ENCODE measurements at regions not wholly inside any gene's neighbourhood (a gene's known extent, or its start where the extent isn't known, plus 50 kb on each side); places are given as distances from the start of the nearest gene placed in this dataset.
"Not testable (repeated sequence)": the region's sequence is repeated elsewhere in the genome, so short reads cannot be mapped to it uniquely, and the experiment has no call there.

GRCh38 chr5:39753747-39754146, 329.0 kb upstream of the DAB2 start:
- DNase-seq (ENCODE audit: low spot score), result not testable (repeated sequence)

GRCh38 chr5:39750661-39751060, 325.9 kb upstream of the DAB2 start:
- DNase-seq (ENCODE audit: low spot score), result no peak

DNA sequence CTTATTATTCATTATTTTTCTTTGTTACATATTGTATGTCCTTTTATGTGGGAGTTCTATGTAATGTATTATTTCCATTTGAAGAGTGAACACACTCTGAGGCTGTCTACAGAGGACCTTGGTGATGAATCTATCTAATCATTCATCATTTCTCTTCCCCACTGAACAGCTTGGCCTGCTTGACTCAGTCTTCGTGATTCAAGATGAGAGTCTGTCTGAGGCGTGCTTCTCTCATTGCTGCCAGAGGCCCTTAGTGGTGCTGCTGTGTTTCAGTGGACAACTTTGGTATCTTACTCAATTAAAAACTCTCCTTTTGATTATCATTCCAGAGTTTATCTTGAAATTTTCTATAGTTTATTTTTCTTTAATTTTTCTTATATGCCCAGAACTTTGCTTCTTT, 318.1 kb upstream of the DAB2 start:
- no peak for DNase-seq (ENCODE audit: low spot score)

DNA sequence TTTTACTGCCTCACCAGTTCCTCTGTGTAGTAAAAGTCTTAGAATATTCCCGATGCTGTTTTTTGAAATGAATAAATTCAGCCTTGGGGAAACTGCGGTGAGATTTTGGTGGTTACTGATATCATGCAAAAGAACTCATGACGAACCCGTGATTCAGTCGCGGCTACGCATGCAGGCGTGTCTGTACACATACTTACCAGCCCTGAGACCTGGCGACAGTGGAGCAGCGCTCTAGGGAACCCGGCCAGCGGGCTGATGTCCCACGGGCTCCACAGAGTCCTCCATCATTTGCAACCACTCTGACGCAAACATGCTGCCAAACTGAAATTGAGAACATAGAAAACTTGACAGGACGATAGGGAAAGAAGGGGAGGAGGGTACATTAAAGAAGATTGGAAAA, 315.6 kb upstream of the DAB2 start:
- no peak for DNase-seq (ENCODE audit: low spot score)

DNA sequence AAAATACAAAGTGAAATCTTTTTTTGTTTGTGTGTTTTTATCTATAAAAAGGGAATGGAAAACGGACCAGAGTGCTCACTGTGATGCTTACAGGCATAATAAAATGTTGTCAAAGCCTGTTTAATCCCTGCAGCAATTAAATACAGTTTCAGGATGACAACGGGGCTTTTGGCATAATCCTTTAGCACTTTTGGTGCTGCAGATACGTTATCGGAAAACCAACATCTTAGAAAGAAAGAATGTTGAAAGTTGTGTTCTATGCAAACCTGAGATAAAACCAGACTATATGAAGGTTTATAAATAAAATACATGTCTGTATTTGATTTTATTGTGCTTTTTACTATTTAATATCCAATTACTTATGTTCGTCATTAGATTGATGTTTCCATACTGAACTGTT, 307.4 kb upstream of the DAB2 start:
- no peak for DNase-seq (ENCODE audit: low spot score)

GRCh38 chr5:39730699-39731098, 305.9 kb upstream of the DAB2 start:
- no peak for DNase-seq (ENCODE audit: low spot score)

GRCh38 chr5:39730006-39730405, 305.2 kb upstream of the DAB2 start:
- no peak for DNase-seq (ENCODE audit: low spot score)

DNA sequence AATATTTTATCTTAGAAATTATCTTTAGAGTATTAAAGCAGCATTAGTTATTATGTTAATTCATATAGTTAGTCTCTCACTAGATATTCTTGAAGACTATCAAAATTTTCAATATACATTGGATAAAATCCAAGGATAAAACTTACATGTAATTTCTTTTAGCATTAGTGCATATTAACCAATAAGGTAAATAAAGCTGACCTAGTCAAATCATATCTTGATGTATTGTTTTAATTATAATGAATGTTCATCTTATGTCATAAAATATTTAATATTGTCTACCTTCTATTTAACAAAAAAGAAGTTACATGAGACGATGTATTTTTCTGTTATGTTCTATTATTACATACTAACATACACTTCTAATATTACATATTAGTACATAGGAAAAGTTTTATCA, 301.7 kb upstream of the DAB2 start:
- DNase-seq (ENCODE audit: low spot score), result no peak

DNA sequence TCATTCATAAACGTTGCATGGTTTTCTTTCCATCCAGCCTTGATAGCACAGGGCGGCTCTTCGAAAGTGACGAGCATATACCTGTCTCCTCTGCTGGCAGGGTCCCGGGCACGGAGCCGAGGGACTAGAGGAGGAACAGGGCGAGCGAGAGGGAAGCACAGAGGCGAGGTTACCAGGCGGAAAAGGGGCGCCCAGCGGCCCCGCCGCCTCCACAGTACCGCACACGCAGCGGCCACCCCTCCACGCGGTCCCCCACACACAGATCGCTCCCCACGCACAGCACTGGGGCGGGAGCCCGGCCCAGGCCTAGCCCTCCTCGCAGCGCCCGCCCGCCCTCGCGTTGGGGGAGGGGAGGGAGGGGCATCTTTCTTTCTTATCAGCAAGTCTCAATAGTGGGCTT, 296.6 kb upstream of the DAB2 start:
- no peak for DNase-seq (ENCODE audit: low spot score)

DNA sequence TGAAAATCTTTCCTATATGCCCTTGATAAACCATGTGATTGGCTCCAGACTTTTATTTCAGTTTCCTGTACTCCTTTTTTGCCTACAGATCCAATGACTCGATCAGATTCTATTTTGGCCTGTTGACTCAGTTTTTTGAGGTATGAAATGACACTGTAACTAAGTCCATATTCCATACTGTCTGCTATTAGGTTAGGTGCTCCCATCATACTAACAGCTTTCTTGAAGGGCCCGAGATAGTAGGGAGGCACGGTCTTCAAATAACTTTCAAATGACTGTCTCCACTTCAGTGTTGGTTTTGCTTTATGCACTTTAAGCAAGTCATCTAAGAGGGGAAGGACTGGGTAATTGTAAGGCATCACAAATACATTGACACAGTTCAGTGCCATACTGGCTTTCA, 295.4 kb upstream of the DAB2 start:
- no peak for DNase-seq (ENCODE audit: low spot score)

GRCh38 chr5:39717176-39717897, 292.6 kb upstream of the DAB2 start:
- DNase-seq (ENCODE audit: low spot score), result no peak

DNA sequence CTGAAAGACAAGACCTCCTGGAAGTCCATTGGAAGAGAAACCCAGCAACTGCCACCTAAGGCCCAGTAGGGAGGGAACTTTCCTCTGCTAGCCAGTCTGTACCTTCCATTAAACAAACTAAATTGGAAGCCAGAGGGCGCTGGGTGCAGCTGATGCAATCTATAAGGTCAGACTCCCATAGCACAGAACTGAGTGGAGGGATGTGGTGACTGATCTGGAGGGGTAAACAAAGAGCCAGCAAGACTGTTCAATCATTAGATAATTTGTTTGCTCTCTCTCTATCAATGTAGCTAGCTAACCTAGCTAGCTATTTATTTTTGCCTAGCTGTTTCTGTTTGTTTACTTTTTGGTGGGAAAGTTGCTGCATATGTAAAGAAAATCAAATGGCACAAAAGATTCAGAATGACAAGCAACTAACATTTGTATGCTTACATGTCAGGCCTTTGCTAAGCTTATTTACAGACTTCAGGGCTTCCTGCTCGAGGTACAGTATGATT, 291.8 kb upstream of the DAB2 start:
- DNase-seq (ENCODE audit: low spot score), result peak; percentile 86

- no peak for DNase-seq (ENCODE audit: low spot score)
These were observed 289.4 kb upstream of the DAB2 start for GRCh38 chr5:39714036-39714698.

DNA sequence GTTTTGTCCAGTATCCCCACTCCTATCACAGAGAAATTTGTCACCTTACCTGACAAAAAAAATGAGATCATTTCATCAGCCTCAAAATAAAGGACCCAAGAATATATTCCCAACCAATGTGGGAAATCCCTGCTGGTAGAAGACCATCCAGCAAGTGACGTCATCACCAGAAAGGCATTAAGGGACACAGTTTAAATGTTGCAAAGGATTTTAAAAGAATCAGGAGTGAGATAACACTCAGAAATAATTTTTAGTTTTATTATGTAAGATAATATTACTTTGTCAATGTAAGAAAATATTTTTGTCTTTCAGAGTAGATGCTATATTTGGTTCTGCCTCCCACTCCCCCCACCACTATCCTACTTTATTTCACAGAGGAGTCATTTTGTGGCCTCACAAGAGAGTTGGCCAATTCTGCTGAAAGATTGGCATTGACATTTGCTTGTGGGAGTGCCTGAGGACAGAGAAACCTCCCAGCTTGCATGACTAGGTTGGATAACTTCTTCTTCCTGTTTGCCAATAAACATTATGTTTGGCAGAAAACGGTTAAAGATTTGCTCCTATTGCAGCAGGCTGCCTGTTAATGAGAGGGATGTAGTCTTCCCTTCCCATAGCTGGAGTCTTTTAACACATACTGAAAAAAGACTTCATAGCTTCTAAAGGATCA, 288.6 kb upstream of the DAB2 start:
- no peak for DNase-seq (ENCODE audit: low spot score)

GRCh38 chr5:39712316-39713249, 287.8 kb upstream of the DAB2 start:
- no peak for DNase-seq (ENCODE audit: low spot score)

DNA sequence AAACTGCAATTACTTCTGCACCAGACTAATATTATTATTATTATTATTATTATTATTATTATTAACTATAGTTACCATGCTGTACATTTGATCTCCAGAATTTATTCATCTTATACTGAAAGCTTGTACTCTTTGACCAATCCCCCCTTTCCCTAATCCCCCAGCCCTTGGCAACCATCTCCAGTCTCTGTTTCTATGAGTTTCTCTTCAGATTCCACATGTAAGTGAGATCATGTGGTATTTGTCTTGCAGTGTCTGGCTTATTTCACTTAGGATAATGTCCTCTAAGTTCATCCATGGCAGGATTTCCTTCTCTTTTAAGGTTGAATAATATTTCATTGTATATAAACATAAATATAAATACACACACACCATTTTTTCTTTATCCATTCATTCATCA, 287.0 kb upstream of the DAB2 start:
- DNase-seq (ENCODE audit: low spot score), result no peak

DNA sequence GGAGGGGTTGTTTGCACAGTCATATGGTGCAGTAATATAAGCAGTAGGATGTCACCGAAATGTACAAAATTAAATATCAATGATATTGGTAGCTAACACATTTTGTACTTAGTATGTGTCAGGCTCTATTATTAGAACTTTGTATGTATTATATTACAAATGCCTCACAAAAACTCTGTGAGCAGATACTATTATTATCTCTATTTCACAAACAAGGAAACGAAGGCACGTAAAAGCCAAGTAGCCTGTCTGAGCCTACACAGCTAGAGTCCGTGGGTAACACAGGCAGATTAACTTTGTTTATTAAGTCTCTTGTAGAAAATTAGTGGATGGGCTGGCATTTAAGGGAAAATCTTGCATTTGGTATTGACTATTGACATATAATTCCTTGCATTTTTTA, 284.3 kb upstream of the DAB2 start:
- no peak for DNase-seq (ENCODE audit: low spot score)

GRCh38 chr5:39702928-39703327, 278.1 kb upstream of the DAB2 start:
- no peak for DNase-seq (ENCODE audit: low spot score)

DNA sequence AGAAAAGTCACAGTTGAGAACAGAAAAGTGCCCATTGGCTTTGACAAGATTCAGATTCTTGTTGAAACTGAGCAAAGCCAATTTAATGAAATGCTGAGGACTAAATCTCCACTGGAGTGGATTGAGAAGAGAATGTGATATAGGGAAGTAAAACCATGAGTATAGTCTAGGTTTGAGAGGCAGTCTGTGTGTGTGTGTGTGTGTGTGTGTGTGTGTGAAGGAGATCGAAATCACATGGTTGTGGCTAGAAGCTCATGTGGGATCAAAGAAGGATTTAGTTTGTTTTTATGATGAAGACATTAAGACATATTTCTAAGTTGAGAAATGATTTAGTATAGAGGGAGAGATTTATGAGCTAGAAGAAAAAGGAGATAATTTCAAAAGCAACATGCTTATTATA, 275.7 kb upstream of the DAB2 start:
- no peak for DNase-seq (ENCODE audit: low spot score)

- no peak for DNase-seq (ENCODE audit: low spot score)
These were observed 274.2 kb upstream of the DAB2 start for GRCh38 chr5:39698838-39699560.

DNA sequence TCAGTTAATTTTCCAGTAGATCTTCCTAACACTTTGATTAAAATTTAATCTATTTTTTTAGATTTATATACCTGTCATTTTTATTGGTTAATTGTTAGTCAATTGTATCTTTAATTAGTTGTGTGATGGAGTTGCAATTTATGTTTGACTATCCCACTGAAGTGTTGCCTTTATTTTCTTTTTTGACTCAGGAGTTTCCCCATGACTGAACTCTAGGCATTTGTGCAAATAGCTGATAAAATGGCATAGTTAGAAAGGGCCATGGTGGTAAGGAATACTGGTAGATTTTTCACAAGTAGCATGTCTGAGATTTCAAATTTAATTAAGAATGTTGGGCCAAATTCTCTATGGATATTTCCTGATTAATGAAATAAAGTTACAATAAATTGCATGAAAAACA, 273.1 kb upstream of the DAB2 start:
- DNase-seq (ENCODE audit: low spot score), result no peak

Measured in HuH-7.5 (cell line).